ENCODE measurements at regions not wholly inside any gene's neighbourhood (a gene's known extent, or its start where the extent isn't known, plus 50 kb on each side); places are given as distances from the start of the nearest gene placed in this dataset.

DNA sequence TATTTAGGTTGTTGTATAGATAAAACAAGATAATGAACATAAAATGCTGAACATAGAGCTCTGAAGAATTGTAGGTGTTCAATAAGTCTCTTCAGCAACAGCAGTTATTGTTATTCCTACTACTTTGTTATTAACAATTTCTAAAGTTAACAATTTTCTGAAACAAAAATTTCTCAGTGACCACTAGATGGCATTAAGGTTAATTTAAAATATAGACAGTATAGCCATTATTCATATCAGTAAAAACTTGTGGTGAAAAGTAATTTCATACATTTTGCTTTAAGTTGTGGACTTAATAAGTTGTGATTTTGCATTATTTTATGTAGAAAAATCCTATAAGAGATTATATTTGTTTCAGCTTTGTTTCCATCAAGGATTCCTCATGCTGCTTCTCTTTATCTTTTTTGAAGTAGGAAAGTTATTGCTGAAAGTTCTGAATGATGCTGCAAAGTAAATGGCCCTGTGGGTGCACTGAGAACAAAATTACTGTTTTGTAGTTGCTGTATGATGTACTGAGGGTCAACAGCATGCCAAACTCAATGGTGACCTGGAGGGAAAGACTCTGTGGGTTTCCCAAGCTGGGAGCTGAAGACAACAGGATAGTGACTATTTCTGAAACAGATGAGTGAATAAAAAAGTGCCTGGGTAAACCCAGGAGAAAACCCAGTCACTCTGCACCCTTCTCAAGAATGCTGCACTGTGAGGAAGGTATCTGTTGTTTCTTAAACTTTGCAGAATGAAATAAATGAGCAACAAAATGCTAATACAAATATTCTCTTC is 253.6 kb downstream of the KIF20B start:
- H3K4me3 ChIP-seq (ENCODE audit: low read depth, low read length) = no peak overlapping the region
- TF ChIP-seq, protein P1, sequence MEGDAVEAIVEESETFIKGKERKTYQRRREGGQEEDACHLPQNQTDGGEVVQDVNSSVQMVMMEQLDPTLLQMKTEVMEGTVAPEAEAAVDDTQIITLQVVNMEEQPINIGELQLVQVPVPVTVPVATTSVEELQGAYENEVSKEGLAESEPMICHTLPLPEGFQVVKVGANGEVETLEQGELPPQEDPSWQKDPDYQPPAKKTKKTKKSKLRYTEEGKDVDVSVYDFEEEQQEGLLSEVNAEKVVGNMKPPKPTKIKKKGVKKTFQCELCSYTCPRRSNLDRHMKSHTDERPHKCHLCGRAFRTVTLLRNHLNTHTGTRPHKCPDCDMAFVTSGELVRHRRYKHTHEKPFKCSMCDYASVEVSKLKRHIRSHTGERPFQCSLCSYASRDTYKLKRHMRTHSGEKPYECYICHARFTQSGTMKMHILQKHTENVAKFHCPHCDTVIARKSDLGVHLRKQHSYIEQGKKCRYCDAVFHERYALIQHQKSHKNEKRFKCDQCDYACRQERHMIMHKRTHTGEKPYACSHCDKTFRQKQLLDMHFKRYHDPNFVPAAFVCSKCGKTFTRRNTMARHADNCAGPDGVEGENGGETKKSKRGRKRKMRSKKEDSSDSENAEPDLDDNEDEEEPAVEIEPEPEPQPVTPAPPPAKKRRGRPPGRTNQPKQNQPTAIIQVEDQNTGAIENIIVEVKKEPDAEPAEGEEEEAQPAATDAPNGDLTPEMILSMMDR (IDR thresholded peaks at IDR 0.05; ENCODE audit: borderline replicate concordance, insufficient read depth, low read depth, low read length) = no peak

DNA sequence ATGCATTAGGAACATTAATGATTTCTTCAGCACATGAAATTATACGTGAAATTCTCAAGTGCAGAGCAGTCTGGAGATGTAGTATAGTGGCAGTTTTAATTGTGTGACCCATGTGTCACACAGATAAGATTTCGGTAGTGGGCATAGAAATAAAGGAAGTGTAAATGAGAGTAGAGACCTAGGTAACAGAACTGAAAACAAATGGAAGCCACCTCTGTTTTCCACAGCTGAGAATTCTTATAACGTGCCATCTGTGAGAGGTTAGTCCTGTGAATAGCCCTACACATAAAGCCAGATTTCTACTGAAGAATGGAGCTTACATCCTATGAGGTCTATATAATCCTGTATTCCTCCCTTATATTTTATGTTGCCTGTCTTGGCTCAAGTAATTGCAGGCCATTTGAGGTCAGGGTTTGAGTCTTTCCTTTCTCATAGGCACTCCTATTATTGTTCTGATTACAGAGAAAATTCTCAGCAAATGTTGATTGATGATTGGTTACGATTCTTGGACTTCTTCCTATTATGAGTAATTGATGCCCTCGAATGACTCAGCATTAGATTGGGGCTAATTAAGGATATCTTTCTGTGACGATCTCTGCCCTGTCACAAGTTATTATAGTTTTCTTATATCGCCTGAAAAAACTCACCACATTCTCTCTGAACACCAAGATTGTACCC is 258.2 kb downstream of the KIF20B start:
- H3K4me3 ChIP-seq (ENCODE audit: low read depth, low read length) = no peak overlapping the region
- TF ChIP-seq, protein P1 (IDR thresholded peaks at IDR 0.05; ENCODE audit: borderline replicate concordance, insufficient read depth, low read depth, low read length) = no peak

DNA sequence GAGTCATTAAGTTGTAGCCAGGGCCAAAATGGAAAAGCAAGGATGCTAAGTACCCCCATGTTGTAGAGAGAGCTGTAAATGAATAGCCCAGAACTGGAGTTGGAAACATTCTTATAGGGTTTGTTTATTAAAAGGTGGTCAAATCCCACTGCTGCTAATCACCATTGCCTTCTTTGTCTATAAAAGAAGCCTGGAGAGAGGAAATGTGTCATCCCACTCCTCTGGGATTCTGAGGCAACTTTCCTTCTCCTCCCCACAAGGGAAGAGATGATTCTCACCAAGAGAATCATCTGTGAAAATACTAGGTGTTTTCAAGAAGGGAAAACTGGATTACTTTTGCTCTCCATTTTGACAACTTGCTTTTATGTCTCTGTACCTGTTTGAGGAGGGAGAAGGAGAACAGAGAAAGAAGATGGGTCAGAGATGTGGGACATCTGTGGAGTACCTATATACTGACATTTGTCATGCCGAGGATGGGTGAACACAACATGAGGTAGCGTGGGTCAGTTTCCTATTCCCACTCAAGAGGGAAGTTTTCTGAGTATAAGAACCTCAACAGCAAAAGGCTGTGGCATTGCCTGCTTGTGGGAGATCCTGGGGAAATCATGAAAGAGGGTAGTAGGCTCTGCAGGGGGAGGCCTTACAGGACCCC is 262.2 kb downstream of the KIF20B start:
- TF ChIP-seq, protein P1 (IDR thresholded peaks at IDR 0.05; ENCODE audit: borderline replicate concordance, insufficient read depth, low read depth, low read length) = no peak
- H3K4me3 ChIP-seq (ENCODE audit: low read depth, low read length) = no peak overlapping the region

DNA sequence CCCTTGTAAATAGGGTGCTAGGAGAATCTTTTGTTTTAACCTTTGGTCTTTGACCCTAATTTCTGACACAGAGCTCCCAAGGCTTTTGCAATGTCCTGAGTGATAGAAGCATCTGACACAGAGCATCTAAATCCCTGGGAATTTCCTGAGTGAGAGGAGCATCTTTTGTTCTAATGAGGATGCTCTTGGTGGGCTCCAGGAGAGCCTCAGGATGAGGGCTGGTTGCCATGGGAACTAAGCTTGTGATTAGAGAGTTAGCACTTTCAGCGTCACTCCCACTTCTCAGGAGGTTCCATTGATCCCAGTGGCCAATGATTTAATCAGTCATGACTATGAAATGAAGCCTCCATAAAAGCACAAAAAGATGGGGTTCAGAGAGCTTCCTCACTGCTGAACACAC is 264.8 kb downstream of the KIF20B start:
- no peak overlapping the region for H3K4me3 ChIP-seq (ENCODE audit: low read depth, low read length)
- TF ChIP-seq, protein P1 (IDR thresholded peaks at IDR 0.05; ENCODE audit: borderline replicate concordance, insufficient read depth, low read depth, low read length) = no peak

DNA sequence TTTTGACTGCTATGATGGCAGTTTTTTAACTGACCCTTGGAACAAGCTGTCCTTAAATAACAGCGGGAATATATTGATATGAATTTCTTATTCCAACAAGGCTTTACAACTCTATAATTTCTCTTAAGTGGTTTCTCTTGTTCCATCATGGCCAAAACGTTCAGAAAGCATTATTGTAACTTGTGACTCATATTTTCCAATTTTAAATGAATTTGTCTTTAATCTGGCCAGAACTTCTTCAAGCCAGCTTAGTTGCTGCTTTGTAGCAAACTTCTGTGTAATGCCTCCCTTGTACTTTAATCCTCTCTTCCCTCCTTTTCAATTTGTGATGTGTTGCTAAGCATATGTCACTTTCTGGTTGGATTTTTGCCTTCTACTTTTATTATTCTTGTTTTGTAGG is 271.9 kb downstream of the KIF20B start:
- H3K4me3 ChIP-seq (ENCODE audit: low read depth, low read length) = no peak overlapping the region
- TF ChIP-seq, protein P1 (IDR thresholded peaks at IDR 0.05; ENCODE audit: borderline replicate concordance, insufficient read depth, low read depth, low read length) = no peak

DNA sequence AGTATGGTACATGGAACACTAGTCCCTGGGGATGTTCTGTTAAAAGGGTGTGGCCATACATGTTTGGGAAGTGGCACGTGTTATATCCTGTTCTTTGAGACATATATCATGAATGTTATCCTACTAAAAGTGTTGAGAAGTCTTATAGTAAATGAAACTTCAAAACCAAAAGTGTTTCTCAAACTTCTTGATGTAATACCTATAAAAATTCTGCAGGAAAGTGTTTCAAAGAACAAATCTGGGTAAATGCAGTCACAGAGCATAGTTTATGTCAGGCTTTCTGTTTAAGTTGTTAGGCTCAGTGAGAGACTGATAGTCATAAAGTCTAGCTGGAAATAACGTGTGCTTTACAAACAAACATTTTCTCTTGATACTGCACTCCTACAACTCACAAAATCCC is 273.7 kb downstream of the KIF20B start:
- no peak overlapping the region for H3K4me3 ChIP-seq (ENCODE audit: low read depth, low read length)
- TF ChIP-seq, protein P1 (IDR thresholded peaks at IDR 0.05; ENCODE audit: borderline replicate concordance, insufficient read depth, low read depth, low read length) = no peak
